ENCODE measurements at regions not wholly inside any gene's neighbourhood (a gene's known extent, or its start where the extent isn't known, plus 50 kb on each side); places are given as distances from the start of the nearest gene placed in this dataset.

DNA sequence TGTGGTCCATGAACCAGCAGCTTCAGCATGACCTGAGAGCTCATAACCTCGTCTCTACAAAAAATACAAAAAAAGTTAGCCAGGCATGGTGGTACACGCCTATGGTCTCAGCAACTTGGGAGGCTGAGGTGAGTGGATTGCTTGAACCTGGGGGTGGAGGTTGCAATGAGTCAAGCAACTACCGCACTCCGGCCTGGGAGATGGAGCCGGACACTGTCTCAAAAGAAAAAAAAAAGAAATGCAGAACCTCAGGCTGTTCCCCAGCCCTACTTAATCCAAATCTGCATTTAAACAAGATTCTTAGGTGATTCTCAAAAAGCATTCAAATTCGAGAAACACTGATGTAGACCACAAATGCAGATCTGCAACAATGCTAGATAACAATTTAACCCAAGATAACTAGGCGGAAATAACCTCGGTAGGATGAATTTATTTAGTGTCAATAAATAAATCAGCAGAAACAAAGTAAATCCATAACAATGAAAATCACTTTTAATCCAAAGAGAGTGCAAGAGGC is 203.5 kb downstream of the SP3 start:
- Histone ChIP-seq H3K9me2 (ENCODE audit: insufficient read depth, low read length) (no peaks in the 10 kb centered on the region), H3K9me3 (ENCODE audit: low read length) (no peaks in the 10 kb centered on the region), H2AFZ (ENCODE audit: low read depth, low read length) (no peak overlapping the region), H3K4me2 (ENCODE audit: low read length) (no peak overlapping the region), H3K27ac (ENCODE audit: low read length) (no peak overlapping the region), H3F3A (ENCODE audit: insufficient read depth, low read length, poor library complexity, severe bottlenecking) (no peaks in the 10 kb centered on the region), H3K9ac (ENCODE audit: low read length) (no peak overlapping the region), H3K79me2 (replicated peaks; ENCODE audit: insufficient read depth, low read length) (no peaks in the 10 kb centered on the region), H3K36me3 (ENCODE audit: insufficient read depth, low read length) (no peaks in the 10 kb centered on the region), H3K4me3 (ENCODE audit: low read length) (no peak overlapping the region), H4K20me1 (ENCODE audit: insufficient read depth) (no peaks in the 10 kb centered on the region), H3K27me3 (ENCODE audit: insufficient read depth, low read depth, low read length) (no peaks in the 10 kb centered on the region)
- TF ChIP-seq EZH2 (IDR thresholded peaks at IDR 0.05; ENCODE audit: borderline replicate concordance, insufficient read depth, low read length, poor library complexity, severe bottlenecking) (no peak), RAD21 (conservative IDR thresholded peaks at IDR 0.05) (no peak), TAF1 (IDR thresholded peaks at IDR 0.05; ENCODE audit: low read depth) (no peak), SMC3 (conservative IDR thresholded peaks at IDR 0.05; ENCODE audit: poor library complexity) (no peak), POLR2AphosphoS5 (IDR thresholded peaks at IDR 0.05) (no peak), EP300 (conservative IDR thresholded peaks at IDR 0.05; ENCODE audit: poor library complexity, severe bottlenecking) (no peak), MXI1 (conservative IDR thresholded peaks at IDR 0.05; ENCODE audit: poor library complexity, severe bottlenecking) (no peak)
- TF ChIP-seq, protein P1, sequence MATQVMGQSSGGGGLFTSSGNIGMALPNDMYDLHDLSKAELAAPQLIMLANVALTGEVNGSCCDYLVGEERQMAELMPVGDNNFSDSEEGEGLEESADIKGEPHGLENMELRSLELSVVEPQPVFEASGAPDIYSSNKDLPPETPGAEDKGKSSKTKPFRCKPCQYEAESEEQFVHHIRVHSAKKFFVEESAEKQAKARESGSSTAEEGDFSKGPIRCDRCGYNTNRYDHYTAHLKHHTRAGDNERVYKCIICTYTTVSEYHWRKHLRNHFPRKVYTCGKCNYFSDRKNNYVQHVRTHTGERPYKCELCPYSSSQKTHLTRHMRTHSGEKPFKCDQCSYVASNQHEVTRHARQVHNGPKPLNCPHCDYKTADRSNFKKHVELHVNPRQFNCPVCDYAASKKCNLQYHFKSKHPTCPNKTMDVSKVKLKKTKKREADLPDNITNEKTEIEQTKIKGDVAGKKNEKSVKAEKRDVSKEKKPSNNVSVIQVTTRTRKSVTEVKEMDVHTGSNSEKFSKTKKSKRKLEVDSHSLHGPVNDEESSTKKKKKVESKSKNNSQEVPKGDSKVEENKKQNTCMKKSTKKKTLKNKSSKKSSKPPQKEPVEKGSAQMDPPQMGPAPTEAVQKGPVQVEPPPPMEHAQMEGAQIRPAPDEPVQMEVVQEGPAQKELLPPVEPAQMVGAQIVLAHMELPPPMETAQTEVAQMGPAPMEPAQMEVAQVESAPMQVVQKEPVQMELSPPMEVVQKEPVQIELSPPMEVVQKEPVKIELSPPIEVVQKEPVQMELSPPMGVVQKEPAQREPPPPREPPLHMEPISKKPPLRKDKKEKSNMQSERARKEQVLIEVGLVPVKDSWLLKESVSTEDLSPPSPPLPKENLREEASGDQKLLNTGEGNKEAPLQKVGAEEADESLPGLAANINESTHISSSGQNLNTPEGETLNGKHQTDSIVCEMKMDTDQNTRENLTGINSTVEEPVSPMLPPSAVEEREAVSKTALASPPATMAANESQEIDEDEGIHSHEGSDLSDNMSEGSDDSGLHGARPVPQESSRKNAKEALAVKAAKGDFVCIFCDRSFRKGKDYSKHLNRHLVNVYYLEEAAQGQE (IDR thresholded peaks at IDR 0.05; ENCODE audit: borderline replicate concordance) = no peak
- TF ChIP-seq, protein P2, sequence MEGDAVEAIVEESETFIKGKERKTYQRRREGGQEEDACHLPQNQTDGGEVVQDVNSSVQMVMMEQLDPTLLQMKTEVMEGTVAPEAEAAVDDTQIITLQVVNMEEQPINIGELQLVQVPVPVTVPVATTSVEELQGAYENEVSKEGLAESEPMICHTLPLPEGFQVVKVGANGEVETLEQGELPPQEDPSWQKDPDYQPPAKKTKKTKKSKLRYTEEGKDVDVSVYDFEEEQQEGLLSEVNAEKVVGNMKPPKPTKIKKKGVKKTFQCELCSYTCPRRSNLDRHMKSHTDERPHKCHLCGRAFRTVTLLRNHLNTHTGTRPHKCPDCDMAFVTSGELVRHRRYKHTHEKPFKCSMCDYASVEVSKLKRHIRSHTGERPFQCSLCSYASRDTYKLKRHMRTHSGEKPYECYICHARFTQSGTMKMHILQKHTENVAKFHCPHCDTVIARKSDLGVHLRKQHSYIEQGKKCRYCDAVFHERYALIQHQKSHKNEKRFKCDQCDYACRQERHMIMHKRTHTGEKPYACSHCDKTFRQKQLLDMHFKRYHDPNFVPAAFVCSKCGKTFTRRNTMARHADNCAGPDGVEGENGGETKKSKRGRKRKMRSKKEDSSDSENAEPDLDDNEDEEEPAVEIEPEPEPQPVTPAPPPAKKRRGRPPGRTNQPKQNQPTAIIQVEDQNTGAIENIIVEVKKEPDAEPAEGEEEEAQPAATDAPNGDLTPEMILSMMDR (IDR thresholded peaks at IDR 0.05; ENCODE audit: poor library complexity, severe bottlenecking) = no peak

GRCh38 chr2:173762221-173762620 is 203.0 kb downstream of the SP3 start:
- Histone ChIP-seq H2AFZ (ENCODE audit: low read depth, low read length) (no peak overlapping the region), H3K79me2 (replicated peaks; ENCODE audit: insufficient read depth, low read length) (no peaks in the 10 kb centered on the region), H3K27me3 (ENCODE audit: insufficient read depth, low read depth, low read length) (no peaks in the 10 kb centered on the region), H3K9me2 (ENCODE audit: insufficient read depth, low read length) (no peaks in the 10 kb centered on the region), H3K9me3 (ENCODE audit: low read length) (no peaks in the 10 kb centered on the region), H3K4me3 (ENCODE audit: low read length) (no peak overlapping the region), H3K27ac (ENCODE audit: low read length) (no peak overlapping the region), H3K4me2 (ENCODE audit: low read length) (no peak overlapping the region), H3F3A (ENCODE audit: insufficient read depth, low read length, poor library complexity, severe bottlenecking) (no peaks in the 10 kb centered on the region), H3K36me3 (ENCODE audit: insufficient read depth, low read length) (no peaks in the 10 kb centered on the region), H3K9ac (ENCODE audit: low read length) (no peak overlapping the region), H4K20me1 (ENCODE audit: insufficient read depth) (no peaks in the 10 kb centered on the region)
- TF ChIP-seq EZH2 (IDR thresholded peaks at IDR 0.05; ENCODE audit: borderline replicate concordance, insufficient read depth, low read length, poor library complexity, severe bottlenecking) (no peak), EP300 (conservative IDR thresholded peaks at IDR 0.05; ENCODE audit: poor library complexity, severe bottlenecking) (no peak), RAD21 (conservative IDR thresholded peaks at IDR 0.05) (no peak), TAF1 (IDR thresholded peaks at IDR 0.05; ENCODE audit: low read depth) (no peak)

Measured in neural cell (in vitro differentiated cells).